HG02938 (cell line): ENCODE measurements at regions not wholly inside any gene's neighbourhood (a gene's known extent, or its start where the extent isn't known, plus 50 kb on each side); places are given as distances from the start of the nearest gene placed in this dataset.
"Not testable (repeated sequence)": the region's sequence is repeated elsewhere in the genome, so short reads cannot be mapped to it uniquely, and the experiment has no call there.

Source experiments
- ATAC-seq: cut with Tn5 transposase; IDR thresholded peaks from one replicate; pipeline ENCODE4 v1.9.1; 2021; ENCODE audit warnings: mild to moderate bottlenecking, moderate library complexity; ENCODE audit not compliant: unreplicated experiment

GRCh38 chr3:191148131-191148530 is 50.9 kb upstream of the OSTN start:
- ATAC-seq = no peak

GRCh38 chr3:191143224-191143623 is 55.8 kb upstream of the OSTN start:
- no peak for ATAC-seq

- ATAC-seq = no peak
Observed at GRCh38 chr3:191141728-191142127, 57.3 kb upstream of the OSTN start.

GRCh38 chr3:191139736-191140135 is 59.3 kb upstream of the OSTN start:
- ATAC-seq = peak; percentile 67

- ATAC-seq = no peak
Observed at GRCh38 chr3:191138937-191139336, 60.1 kb upstream of the OSTN start.

- ATAC-seq = no peak
Observed at GRCh38 chr3:191137708-191138107, 61.3 kb upstream of the OSTN start.

GRCh38 chr3:191136347-191136746 is 62.7 kb upstream of the OSTN start:
- ATAC-seq = no peak

GRCh38 chr3:191135175-191135574 is 63.9 kb upstream of the OSTN start:
- ATAC-seq = peak; percentile 31

GRCh38 chr3:191133359-191133758 is 65.7 kb upstream of the OSTN start:
- no peak for ATAC-seq

GRCh38 chr3:191131305-191131704 is 67.7 kb upstream of the OSTN start:
- ATAC-seq = no peak

- not testable (repeated sequence) for ATAC-seq
Observed at GRCh38 chr3:191124891-191125290, 74.2 kb upstream of the OSTN start.

GRCh38 chr3:191123946-191124345 is 75.1 kb upstream of the OSTN start:
- no peak for ATAC-seq

- no peak for ATAC-seq
Observed at GRCh38 chr3:191123231-191123630, 75.8 kb upstream of the OSTN start.

- peak; percentile 67 for ATAC-seq
Observed at GRCh38 chr3:191120447-191121298, 78.4 kb upstream of the OSTN start.

GRCh38 chr3:191119415-191120295 is 79.4 kb upstream of the OSTN start:
- ATAC-seq = peak; percentile 77

- ATAC-seq = no peak
Observed at GRCh38 chr3:191111722-191112121, 87.3 kb upstream of the OSTN start.

- ATAC-seq = peak; percentile 70
Observed at GRCh38 chr3:191105418-191105817, 93.6 kb upstream of the OSTN start.

- ATAC-seq = no peak
Observed at GRCh38 chr3:191100516-191100915, 98.5 kb upstream of the OSTN start.

GRCh38 chr3:191094057-191094845 is 104.8 kb upstream of the OSTN start:
- ATAC-seq = no peak

- no peak for ATAC-seq
Observed at GRCh38 chr3:191087391-191087790, 111.7 kb upstream of the OSTN start.

- no peak for ATAC-seq
Observed at GRCh38 chr3:191085091-191085490, 114.0 kb upstream of the OSTN start.
